ENCODE measurements at regions not wholly inside any gene's neighbourhood (a gene's known extent, or its start where the extent isn't known, plus 50 kb on each side); places are given as distances from the start of the nearest gene placed in this dataset.

GRCh38 chr16:9428355-9429005 lies 337.0 kb downstream of the HAPSTR1 start:
- Histone ChIP-seq H3K27me3 (ENCODE audit: control insufficient read depth, insufficient read depth, low read length) (no peaks in the 10 kb centered on the region), H3K4me1 (ENCODE audit: control insufficient read depth, insufficient read depth, low read length) (no peaks in the 10 kb centered on the region), H3K27ac (ENCODE audit: low read length) (no peak overlapping the region), H3K4me3 (ENCODE audit: low read length) (no peak overlapping the region), H3K9me3 (ENCODE audit: control insufficient read depth, insufficient read depth, low read length) (no peaks in the 10 kb centered on the region), H3K36me3 (ENCODE audit: control insufficient read depth, insufficient read depth, low read length) (no peaks in the 10 kb centered on the region)
- no CpG with 5 or more reads among the region's 7 CpGs for WGBS (ENCODE audit: insufficient coverage, insufficient read length)
- no peak for DNase-seq (ENCODE audit: low read depth, low spot score)

GRCh38 chr16:9429646-9430330 lies 338.3 kb downstream of the HAPSTR1 start:
- Histone ChIP-seq H3K4me3 (ENCODE audit: low read length) (no peak overlapping the region), H3K27me3 (ENCODE audit: control insufficient read depth, insufficient read depth, low read length) (no peaks in the 10 kb centered on the region), H3K9me3 (ENCODE audit: control insufficient read depth, insufficient read depth, low read length) (no peaks in the 10 kb centered on the region), H3K27ac (ENCODE audit: low read length) (no peak overlapping the region), H3K36me3 (ENCODE audit: control insufficient read depth, insufficient read depth, low read length) (no peaks in the 10 kb centered on the region), H3K4me1 (ENCODE audit: control insufficient read depth, insufficient read depth, low read length) (no peaks in the 10 kb centered on the region)
- WGBS (ENCODE audit: insufficient coverage, insufficient read length): no CpG with 5 or more reads among the region's 10 CpGs
- DNase-seq (ENCODE audit: low read depth, low spot score): no peak

GRCh38 chr16:9434659-9435058 lies 343.2 kb downstream of the HAPSTR1 start:
- H3K27me3 ChIP-seq (ENCODE audit: control insufficient read depth, insufficient read depth, low read length): no peaks in the 10 kb centered on the region
- H3K4me3 ChIP-seq (ENCODE audit: low read length): no peak overlapping the region
- H3K36me3 ChIP-seq (ENCODE audit: control insufficient read depth, insufficient read depth, low read length): no peaks in the 10 kb centered on the region
- H3K27ac ChIP-seq (ENCODE audit: low read length): no peak overlapping the region
- no peaks in the 10 kb centered on the region for H3K9me3 ChIP-seq (ENCODE audit: control insufficient read depth, insufficient read depth, low read length)
- no peaks in the 10 kb centered on the region for H3K4me1 ChIP-seq (ENCODE audit: control insufficient read depth, insufficient read depth, low read length)
- WGBS (ENCODE audit: insufficient coverage, insufficient read length): no CpG with 5 or more reads among the region's 2 CpGs
- DNase-seq (ENCODE audit: low read depth, low spot score): no peak

GRCh38 chr16:9436175-9436574 lies 344.7 kb downstream of the HAPSTR1 start:
- no peaks in the 10 kb centered on the region for H3K9me3 ChIP-seq (ENCODE audit: control insufficient read depth, insufficient read depth, low read length)
- WGBS (ENCODE audit: insufficient coverage, insufficient read length): no CpG with 5 or more reads among the region's 6 CpGs
- no peaks in the 10 kb centered on the region for H3K36me3 ChIP-seq (ENCODE audit: control insufficient read depth, insufficient read depth, low read length)
- H3K27ac ChIP-seq (ENCODE audit: low read length): no peak overlapping the region
- no peak for DNase-seq (ENCODE audit: low read depth, low spot score)
- no peaks in the 10 kb centered on the region for H3K27me3 ChIP-seq (ENCODE audit: control insufficient read depth, insufficient read depth, low read length)
- H3K4me1 ChIP-seq (ENCODE audit: control insufficient read depth, insufficient read depth, low read length): peaks cover 3% of the 10 kb centered on the region
- no peak overlapping the region for H3K4me3 ChIP-seq (ENCODE audit: low read length)

DNA sequence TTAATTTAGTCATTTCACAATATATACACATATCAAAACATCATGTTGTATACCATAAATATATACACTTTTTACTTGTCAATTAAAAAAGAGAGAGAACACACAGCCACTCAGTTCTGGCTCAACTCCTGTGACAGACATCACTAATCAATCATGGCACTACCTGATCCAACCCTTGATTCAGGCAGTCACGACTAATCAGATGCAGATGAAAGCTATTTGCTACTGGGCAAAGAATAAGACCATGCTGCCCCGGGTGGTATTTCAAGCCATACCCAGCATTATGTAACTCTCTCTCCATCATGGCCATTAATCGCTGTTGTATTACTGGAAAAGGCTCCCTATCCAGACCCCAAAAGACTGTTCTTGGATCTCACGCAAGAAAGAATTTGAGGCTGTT lies 345.7 kb downstream of the HAPSTR1 start:
- Histone ChIP-seq H3K4me3 (ENCODE audit: low read length) (no peak overlapping the region), H3K27me3 (ENCODE audit: control insufficient read depth, insufficient read depth, low read length) (no peaks in the 10 kb centered on the region), H3K4me1 (ENCODE audit: control insufficient read depth, insufficient read depth, low read length) (peaks cover 3% of the 10 kb centered on the region), H3K36me3 (ENCODE audit: control insufficient read depth, insufficient read depth, low read length) (no peaks in the 10 kb centered on the region), H3K27ac (ENCODE audit: low read length) (no peak overlapping the region), H3K9me3 (ENCODE audit: control insufficient read depth, insufficient read depth, low read length) (no peaks in the 10 kb centered on the region)
- no CpG with 5 or more reads among the region's 4 CpGs for WGBS (ENCODE audit: insufficient coverage, insufficient read length)
- DNase-seq (ENCODE audit: low read depth, low spot score): no peak

- Histone ChIP-seq H3K9me3 (ENCODE audit: control insufficient read depth, insufficient read depth, low read length) (no peaks in the 10 kb centered on the region), H3K4me3 (ENCODE audit: low read length) (no peak overlapping the region), H3K36me3 (ENCODE audit: control insufficient read depth, insufficient read depth, low read length) (no peaks in the 10 kb centered on the region), H3K27ac (ENCODE audit: low read length) (no peak overlapping the region), H3K27me3 (ENCODE audit: control insufficient read depth, insufficient read depth, low read length) (no peaks in the 10 kb centered on the region), H3K4me1 (ENCODE audit: control insufficient read depth, insufficient read depth, low read length) (peaks cover 3% of the 10 kb centered on the region)
- WGBS (ENCODE audit: insufficient coverage, insufficient read length): no CpG with 5 or more reads among the region's 1 CpG
- no peak for DNase-seq (ENCODE audit: low read depth, low spot score)
Observed at GRCh38 chr16:9438991-9439390, 347.5 kb downstream of the HAPSTR1 start.

- no peaks in the 10 kb centered on the region for H3K9me3 ChIP-seq (ENCODE audit: control insufficient read depth, insufficient read depth, low read length)
- peaks cover 3% of the 10 kb centered on the region for H3K4me1 ChIP-seq (ENCODE audit: control insufficient read depth, insufficient read depth, low read length)
- no peak overlapping the region for H3K27ac ChIP-seq (ENCODE audit: low read length)
- no peaks in the 10 kb centered on the region for H3K27me3 ChIP-seq (ENCODE audit: control insufficient read depth, insufficient read depth, low read length)
- H3K36me3 ChIP-seq (ENCODE audit: control insufficient read depth, insufficient read depth, low read length): no peaks in the 10 kb centered on the region
- WGBS (ENCODE audit: insufficient coverage, insufficient read length): no CpG with 5 or more reads among the region's 4 CpGs
- no peak overlapping the region for H3K4me3 ChIP-seq (ENCODE audit: low read length)
- DNase-seq (ENCODE audit: low read depth, low spot score): no peak
Observed at GRCh38 chr16:9441012-9441411, 349.6 kb downstream of the HAPSTR1 start.

GRCh38 chr16:9443864-9444263 lies 352.4 kb downstream of the HAPSTR1 start:
- H3K27ac ChIP-seq (ENCODE audit: low read length): no peak overlapping the region
- no CpG with 5 or more reads among the region's 3 CpGs for WGBS (ENCODE audit: insufficient coverage, insufficient read length)

GRCh38 chr16:9446471-9447194 lies 355.2 kb downstream of the HAPSTR1 start:
- H3K27ac ChIP-seq (ENCODE audit: low read length): no peak overlapping the region
- H3K4me3 ChIP-seq (ENCODE audit: low read length): no peak overlapping the region
- DNase-seq (ENCODE audit: low read depth, low spot score): no peak
- H3K9me3 ChIP-seq (ENCODE audit: control insufficient read depth, insufficient read depth, low read length): no peaks in the 10 kb centered on the region
- H3K36me3 ChIP-seq (ENCODE audit: control insufficient read depth, insufficient read depth, low read length): no peaks in the 10 kb centered on the region
- no CpG with 5 or more reads among the region's 6 CpGs for WGBS (ENCODE audit: insufficient coverage, insufficient read length)
- no peaks in the 10 kb centered on the region for H3K4me1 ChIP-seq (ENCODE audit: control insufficient read depth, insufficient read depth, low read length)
- H3K27me3 ChIP-seq (ENCODE audit: control insufficient read depth, insufficient read depth, low read length): no peaks in the 10 kb centered on the region

More at GRCh38 chr16:9443864-9444263, 352.4 kb downstream of the HAPSTR1 start:
- Histone ChIP-seq H3K36me3 (ENCODE audit: control insufficient read depth, insufficient read depth, low read length) (no peaks in the 10 kb centered on the region), H3K27me3 (ENCODE audit: control insufficient read depth, insufficient read depth, low read length) (no peaks in the 10 kb centered on the region), H3K9me3 (ENCODE audit: control insufficient read depth, insufficient read depth, low read length) (no peaks in the 10 kb centered on the region), H3K4me3 (ENCODE audit: low read length) (no peak overlapping the region), H3K4me1 (ENCODE audit: control insufficient read depth, insufficient read depth, low read length) (peaks cover 3% of the 10 kb centered on the region)
- DNase-seq (ENCODE audit: low read depth, low spot score): no peak

GRCh38 chr16:9447195-9447551 lies 355.7 kb downstream of the HAPSTR1 start:
- no peak overlapping the region for H3K4me3 ChIP-seq (ENCODE audit: low read length)
- WGBS (ENCODE audit: insufficient coverage, insufficient read length): no CpG with 5 or more reads among the region's 2 CpGs
- H3K27me3 ChIP-seq (ENCODE audit: control insufficient read depth, insufficient read depth, low read length): no peaks in the 10 kb centered on the region
- DNase-seq (ENCODE audit: low read depth, low spot score): no peak
- no peaks in the 10 kb centered on the region for H3K9me3 ChIP-seq (ENCODE audit: control insufficient read depth, insufficient read depth, low read length)
- H3K4me1 ChIP-seq (ENCODE audit: control insufficient read depth, insufficient read depth, low read length): no peaks in the 10 kb centered on the region
- H3K36me3 ChIP-seq (ENCODE audit: control insufficient read depth, insufficient read depth, low read length): no peaks in the 10 kb centered on the region
- H3K27ac ChIP-seq (ENCODE audit: low read length): no peak overlapping the region
